Tibial nerve (tissue), 4 donors: ENCODE measurements at regions not wholly inside any gene's neighbourhood (a gene's known extent, or its start where the extent isn't known, plus 50 kb on each side); places are given as distances from the start of the nearest gene placed in this dataset.

Experiments used
- CTCF ChIP-seq, 5 experiments: fragments of 200-600 bp in 3 of 5; fragments of 450-650 bp in 2 of 5; sonication (generic) in 3 of 5; IDR thresholded peaks; one replicate each; pipeline ENCODE4 v1.5.1; 2016 to 2019; ENCODE audit warnings: antibody characterized with exemption in 5 of 5, mild to moderate bottlenecking in 3 of 5, moderate library complexity in 2 of 5
- EP300 ChIP-seq, 2 donors: sonication (generic); formaldehyde crosslinking; IDR thresholded peaks; one replicate each; pipeline ENCODE4 v1.6.1; 2017; ENCODE audit warnings: antibody characterized with exemption in 2 of 2, mild to moderate bottlenecking in 1 of 2
- POLR2A ChIP-seq, 2 donors: fragments of 450-650 bp; IDR thresholded peaks; one replicate each; pipeline ENCODE4 v1.6.1; 2017; ENCODE audit warnings: antibody characterized with exemption in 2 of 2, mild to moderate bottlenecking in 2 of 2, moderate library complexity in 2 of 2

GRCh38 chr13:83372786-83373185 is 509.5 kb downstream of the SLITRK1 start:
- no peak for TF ChIP-seq CTCF (IDR thresholded peaks at IDR 0.05)
- no peak for TF ChIP-seq POLR2A (IDR thresholded peaks at IDR 0.05)
- TF ChIP-seq EP300 (IDR thresholded peaks at IDR 0.05) = no peak
